NCI-H226 (cell line): ENCODE measurements at regions not wholly inside any gene's neighbourhood (a gene's known extent, or its start where the extent isn't known, plus 50 kb on each side); places are given as distances from the start of the nearest gene placed in this dataset.

Source experiments
- DNase-seq: peaks from one replicate; pipeline ENCODE4 v3.0.0-alpha.2; 2015

DNA sequence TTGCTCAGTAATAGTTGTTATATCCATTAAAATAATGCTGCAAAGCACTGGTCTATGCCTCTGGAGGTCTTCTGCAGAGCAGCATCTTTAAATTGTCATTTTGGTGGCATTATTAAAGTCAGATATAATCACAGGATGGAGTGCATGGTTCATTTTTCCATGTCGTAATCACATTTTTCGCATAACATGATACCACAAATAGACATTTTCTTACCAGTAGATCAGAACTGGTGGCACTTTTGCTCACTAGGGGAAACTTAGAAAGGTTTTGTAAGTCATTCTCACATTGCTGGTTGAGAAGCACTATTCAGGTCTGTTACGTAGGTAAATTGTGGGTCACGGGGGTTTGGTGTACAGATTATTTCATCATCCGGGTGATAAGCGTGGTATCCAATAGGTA, 484.5 kb upstream of the PRKX start:
- no peak for DNase-seq

- no peak for DNase-seq
Measured at GRCh38 chrX:4193500-4194155, 480.2 kb upstream of the PRKX start.

- DNase-seq = no peak
Measured at GRCh38 chrX:4186331-4186730, 472.9 kb upstream of the PRKX start.

DNA sequence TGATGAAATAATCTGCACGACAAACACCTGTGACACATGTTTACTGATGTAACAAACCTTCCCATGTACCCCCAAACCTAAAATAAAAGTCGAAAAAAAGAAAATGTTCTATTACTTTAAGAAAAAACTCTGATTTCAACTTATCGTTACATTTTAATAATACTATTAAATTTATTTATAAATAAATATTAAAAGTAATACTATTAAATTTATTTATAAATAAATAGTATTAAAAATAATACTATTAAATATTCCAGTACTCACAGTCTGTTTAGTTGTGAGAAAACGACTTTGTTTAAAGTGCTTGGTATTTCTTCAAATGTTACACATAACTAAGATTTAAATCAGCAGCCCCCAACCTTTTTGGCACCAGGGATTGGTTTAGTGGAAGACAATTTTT, 471.6 kb upstream of the PRKX start:
- no peak for DNase-seq

DNA sequence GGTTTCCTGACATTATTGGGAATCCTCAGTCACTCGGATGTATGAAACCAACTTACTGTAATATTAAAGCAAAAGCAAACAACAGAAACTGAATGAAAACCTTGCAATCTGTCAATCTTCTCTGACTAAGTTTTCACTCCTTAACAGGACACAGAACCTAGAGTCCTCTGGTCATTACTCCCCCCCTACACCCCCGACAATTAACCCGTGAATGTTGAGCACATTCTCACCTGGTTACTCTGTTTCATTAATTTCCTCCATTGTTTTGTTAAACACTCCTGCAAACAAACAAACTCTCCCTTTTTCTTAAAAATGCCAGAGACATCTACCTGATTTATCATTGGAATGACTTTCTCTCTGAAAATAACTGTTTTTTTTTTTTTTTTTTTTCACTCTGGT, 469.0 kb upstream of the PRKX start:
- DNase-seq = no peak

- DNase-seq = no peak
Measured at GRCh38 chrX:4181782-4182407, 468.4 kb upstream of the PRKX start.

- DNase-seq = no peak
Measured at GRCh38 chrX:4179031-4179430, 465.6 kb upstream of the PRKX start.

DNA sequence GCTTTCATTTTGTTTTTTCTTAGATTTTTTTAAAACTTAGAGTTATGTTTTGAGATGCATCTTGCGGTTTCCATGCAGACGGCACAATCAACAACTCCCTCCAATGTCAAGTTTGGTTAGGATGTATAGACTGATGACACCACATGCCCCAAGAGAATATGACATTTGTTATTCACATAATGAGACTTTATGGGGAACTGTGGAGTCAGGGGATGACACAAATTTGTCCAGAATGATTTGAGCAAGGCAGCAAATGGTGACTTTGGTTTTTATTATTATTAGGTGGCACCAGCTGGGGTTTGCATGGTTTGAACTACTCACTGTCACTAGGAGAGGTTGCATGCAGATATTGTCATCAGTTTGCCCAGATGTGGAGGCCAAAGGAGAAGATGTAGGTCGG, 461.8 kb upstream of the PRKX start:
- no peak for DNase-seq

- no peak for DNase-seq
Measured at GRCh38 chrX:4173743-4174142, 460.3 kb upstream of the PRKX start.

DNA sequence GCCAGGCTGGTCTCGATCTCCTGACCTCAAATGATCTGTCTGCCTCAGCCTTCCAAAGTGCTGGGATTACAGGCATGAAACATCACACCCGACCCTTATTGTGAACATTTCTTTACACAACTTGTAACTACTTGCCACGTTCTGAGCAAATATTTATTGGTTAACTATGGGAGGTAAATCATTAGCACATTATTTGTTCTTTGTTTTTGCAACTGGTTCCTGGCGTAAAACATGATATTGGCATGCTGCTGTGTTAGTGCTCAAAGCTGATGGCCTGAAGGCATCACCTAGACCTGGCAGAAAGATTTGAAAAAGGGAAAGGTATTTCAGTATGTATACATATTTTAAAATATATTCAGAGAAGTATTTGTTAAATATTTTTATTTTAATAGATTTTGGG, 438.3 kb upstream of the PRKX start:
- DNase-seq = no peak

DNA sequence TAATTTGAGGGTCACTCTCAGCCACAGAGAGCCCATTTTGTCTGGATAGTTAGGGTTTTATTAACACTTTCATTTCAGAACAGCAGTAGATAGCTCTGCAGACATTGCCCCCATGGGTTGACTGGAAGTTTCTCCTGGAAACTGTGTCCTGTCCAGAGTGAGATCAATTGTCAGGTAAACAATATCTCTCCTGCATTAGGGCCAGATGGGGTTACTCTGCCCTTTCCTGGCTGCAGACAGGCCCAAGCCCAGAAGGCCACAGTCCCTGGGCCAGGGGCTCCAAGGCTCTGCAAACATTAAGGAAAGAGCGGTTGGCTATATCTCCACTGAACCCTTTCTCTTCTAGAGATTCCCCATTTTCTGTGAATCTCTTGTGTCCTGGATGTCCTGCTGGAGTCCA, 436.8 kb upstream of the PRKX start:
- no peak for DNase-seq

DNA sequence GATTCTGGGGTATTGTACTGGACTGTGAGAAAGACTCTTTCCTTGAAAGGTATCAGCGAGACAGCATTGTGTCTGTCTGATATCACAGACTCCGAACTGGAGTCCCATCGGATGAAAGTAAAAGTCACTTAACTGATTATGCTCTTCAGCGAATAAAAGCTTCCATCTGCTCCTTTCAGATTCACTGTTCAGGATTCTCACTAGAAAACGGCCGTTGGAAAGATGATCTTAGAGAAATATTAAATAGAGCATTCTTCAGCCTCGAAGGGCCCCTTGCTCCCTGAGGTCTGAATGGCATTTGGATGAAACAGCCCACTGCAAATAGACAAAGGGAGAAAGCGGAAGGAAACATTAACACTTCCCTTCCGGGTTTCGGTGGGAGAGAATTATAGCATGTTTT, 416.2 kb upstream of the PRKX start:
- DNase-seq = no peak

- DNase-seq = no peak
Measured at GRCh38 chrX:4118666-4119530, 405.4 kb upstream of the PRKX start.

DNA sequence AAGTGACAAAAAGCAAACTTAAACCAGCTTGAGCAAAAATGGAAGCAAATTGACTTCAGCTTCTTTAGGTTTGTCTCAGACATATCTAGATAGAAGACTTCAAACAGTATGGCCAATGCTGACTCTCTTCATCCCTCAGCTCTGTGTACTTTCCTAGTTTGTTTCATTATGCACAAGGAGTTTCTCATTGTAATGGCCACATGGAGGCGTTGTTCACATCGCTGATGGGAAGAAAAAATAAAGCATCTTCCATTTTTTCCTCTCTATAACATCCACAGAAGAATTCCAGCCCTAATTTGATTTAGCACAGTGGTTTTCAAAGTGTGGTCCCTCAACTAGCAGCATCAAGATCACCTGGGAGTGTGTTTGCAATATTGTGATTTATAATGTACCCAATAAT, 397.5 kb upstream of the PRKX start:
- DNase-seq = no peak

DNA sequence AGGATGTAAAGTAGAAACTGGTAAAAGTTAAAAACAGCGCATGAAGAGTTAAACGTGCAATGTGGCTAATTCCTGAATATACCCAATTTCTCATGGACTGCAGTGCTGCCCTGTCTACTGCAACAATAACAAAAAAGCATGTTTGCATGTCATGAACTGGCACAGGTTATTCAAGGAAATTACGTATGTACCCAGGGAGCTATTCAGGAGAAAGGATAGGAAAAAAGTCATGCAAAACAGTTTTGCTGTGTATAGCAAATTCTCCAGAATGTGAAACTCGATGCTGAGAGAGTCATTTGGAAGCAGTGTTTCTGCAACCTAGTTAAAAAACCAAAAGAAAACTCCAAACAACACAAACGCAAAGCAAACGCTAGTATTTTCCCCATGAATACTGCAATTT, 381.5 kb upstream of the PRKX start:
- DNase-seq = no peak

DNA sequence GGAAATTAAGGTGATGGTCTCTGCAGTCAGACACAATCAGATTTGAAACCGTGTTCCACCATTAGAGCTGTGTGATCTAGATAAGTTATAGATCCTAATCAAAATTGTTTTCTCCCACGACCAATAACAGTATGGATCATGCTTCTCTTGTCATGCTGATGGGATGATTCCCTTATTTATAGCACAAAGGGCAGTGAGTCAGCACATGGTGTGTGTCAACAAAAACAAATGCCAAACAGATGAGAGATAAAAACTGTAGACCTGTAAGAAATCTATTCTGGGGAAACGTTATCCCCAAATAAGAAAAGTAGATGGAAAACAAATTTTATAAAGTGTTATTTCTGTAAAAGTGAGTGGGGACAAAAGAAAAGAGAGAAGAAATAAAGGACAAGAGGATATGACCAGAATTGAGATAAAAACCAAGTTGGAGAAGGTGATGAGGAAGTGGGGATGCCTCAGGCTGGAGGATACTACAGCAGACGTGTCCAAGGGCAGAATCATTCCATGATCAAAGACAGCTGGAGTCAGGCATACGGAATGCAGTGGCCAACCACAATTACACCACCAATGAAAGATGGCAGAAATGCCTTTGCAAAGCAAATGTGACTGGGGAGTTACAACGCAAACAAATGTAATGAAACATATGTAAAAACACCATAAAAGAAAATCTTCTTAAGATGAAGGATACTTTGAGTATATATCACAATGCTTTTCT, 377.8 kb upstream of the PRKX start:
- no peak for DNase-seq

GRCh38 chrX:4059893-4060292, 346.4 kb upstream of the PRKX start:
- DNase-seq = no peak

- DNase-seq = no peak
Measured at GRCh38 chrX:4043951-4044350, 330.5 kb upstream of the PRKX start.

DNA sequence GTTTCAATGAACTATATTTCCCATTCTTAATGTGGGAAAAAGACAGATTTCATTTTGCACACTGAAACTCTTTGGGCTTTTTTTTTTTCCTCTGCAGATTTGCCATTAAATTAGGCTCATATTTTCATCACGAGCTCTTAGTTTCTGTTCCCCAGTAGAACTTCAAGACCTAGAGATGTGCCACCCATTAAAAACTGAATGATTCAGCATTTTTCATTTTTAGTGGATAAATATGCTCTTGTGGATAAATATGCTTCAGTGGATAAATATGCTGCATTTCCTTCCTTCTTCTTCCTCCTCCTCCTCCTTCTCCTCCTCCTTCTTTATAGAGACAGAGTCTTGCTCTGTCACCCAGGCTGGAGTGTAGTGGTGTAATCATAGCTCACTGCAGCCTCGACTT, 322.4 kb upstream of the PRKX start:
- no peak for DNase-seq

- no peak for DNase-seq
Measured at GRCh38 chrX:4028151-4028550, 314.7 kb upstream of the PRKX start.

- DNase-seq = no peak
Measured at GRCh38 chrX:4005281-4005680, 291.8 kb upstream of the PRKX start.

DNA sequence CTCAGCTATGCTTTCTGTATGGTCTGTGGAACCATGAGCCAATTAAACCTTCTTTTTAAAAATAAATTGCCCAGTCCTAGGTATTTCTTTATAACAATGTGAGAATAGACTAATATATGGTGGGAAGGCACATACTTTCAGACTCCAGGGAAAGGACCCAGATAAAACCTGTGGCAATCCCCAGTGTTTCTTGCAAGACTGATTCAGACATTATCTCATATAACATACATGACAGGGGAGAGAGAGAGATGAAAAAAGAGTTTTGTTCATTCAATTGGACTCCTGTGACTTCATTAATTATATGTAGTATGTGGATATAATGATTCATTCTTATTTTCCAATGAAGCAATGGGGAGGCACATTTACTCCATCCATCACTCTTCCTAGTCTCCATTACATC, 291.4 kb upstream of the PRKX start:
- no peak for DNase-seq

- DNase-seq = no peak
Measured at GRCh38 chrX:3994315-3994714, 280.9 kb upstream of the PRKX start.

DNA sequence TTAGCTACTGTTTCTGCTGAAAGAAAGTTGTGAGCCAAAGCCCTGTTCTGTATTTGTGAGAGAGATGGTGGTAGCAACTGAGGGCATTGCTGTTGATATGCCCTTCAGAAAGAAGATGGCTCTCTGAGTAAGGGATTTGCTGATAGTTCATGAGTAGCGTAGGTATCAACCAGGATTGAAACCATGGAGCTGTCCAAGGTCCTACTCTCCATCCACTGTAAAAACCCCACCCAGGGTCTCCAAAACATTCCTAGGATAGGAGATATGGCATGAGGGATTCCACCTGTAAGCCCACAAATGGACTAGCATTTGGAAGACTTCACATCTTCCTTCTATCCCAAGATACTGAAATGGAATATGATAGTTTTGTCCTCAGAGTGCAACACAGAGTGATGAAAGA, 277.1 kb upstream of the PRKX start:
- no peak for DNase-seq
